DOHH2 (cell line): ENCODE measurements at regions not wholly inside any gene's neighbourhood (a gene's known extent, or its start where the extent isn't known, plus 50 kb on each side); places are given as distances from the start of the nearest gene placed in this dataset.

ENCODE experiments used
- H3F3A ChIP-seq: fragments of 200-600 bp; sonication (generic), shearing (Covaris generic); 2 replicates; pipeline ENCODE4 v1.6.0; 2016; ENCODE audit warnings: antibody characterized with exemption, mild to moderate bottlenecking; ENCODE audit not compliant: control insufficient read depth, insufficient read depth
- H3K27ac ChIP-seq: fragments of 200-600 bp; sonication (generic); 2 replicates; pipeline ENCODE4 v1.5.1; 2014; ENCODE audit warnings: low read depth, mild to moderate bottlenecking, low read length, moderate library complexity
- H3K27me3 ChIP-seq: fragments of 200-600 bp; sonication (generic); 2 replicates; pipeline ENCODE4 v1.6.1; 2014; ENCODE audit warnings: mild to moderate bottlenecking, low read length, mixed read lengths; ENCODE audit not compliant: control insufficient read depth
- H3K36me3 ChIP-seq: fragments of 200-600 bp; sonication (generic); 2 replicates; pipeline ENCODE4 v1.6.1; 2014; ENCODE audit warnings: mild to moderate bottlenecking, low read length, moderate library complexity, mixed read lengths; ENCODE audit not compliant: control insufficient read depth
- H3K4me1 ChIP-seq: fragments of 200-600 bp; sonication (generic); 2 replicates; pipeline ENCODE4 v1.6.1; 2014; ENCODE audit warnings: mild to moderate bottlenecking, low read length, mixed read lengths; ENCODE audit not compliant: control insufficient read depth
- H3K4me2 ChIP-seq: fragments of 200-600 bp; sonication (generic); 2 replicates; pipeline ENCODE4 v1.6.0; 2014; ENCODE audit warnings: mild to moderate bottlenecking, low read length, moderate library complexity
- H3K4me3 ChIP-seq: fragments of 200-600 bp; sonication (generic); 2 replicates; pipeline ENCODE4 v1.5.1; 2014; ENCODE audit warnings: mild to moderate bottlenecking, low read length, mixed read lengths
- H3K79me2 ChIP-seq: fragments of 200-600 bp; sonication (generic); 2 replicates; pipeline ENCODE4 v1.6.1; 2014; ENCODE audit warnings: mild to moderate bottlenecking, low read length, mixed read lengths; ENCODE audit not compliant: control insufficient read depth
- H3K9me2 ChIP-seq: fragments of 200-600 bp; sonication (generic); replicated peaks from 2 replicates; pipeline ENCODE4 v1.6.1; 2014; ENCODE audit warnings: mild to moderate bottlenecking, low read length, mixed read lengths; ENCODE audit not compliant: control insufficient read depth
- H3K9me3 ChIP-seq: fragments of 200-600 bp; sonication (generic); 2 replicates; pipeline ENCODE4 v1.6.1; 2014; ENCODE audit warnings: antibody characterized with exemption, low read length, mixed read lengths; ENCODE audit not compliant: control insufficient read depth, insufficient read depth
- H4K20me1 ChIP-seq: fragments of 200-600 bp; sonication (generic); 2 replicates; pipeline ENCODE4 v1.6.0; 2014; ENCODE audit warnings: low read depth, mild to moderate bottlenecking, antibody characterized with exemption, low read length, moderate library complexity; ENCODE audit not compliant: control insufficient read depth, insufficient read depth
- EZH2phosphoT487 ChIP-seq: fragments of 200-600 bp; sonication (generic); IDR thresholded peaks from 2 replicates; pipeline ENCODE4 v1.6.1; 2017; ENCODE audit warnings: borderline replicate concordance, mild to moderate bottlenecking, antibody characterized with exemption, low read length, moderate library complexity, mixed read lengths
- TF ChIP-seq, protein P1 (sequence below): fragments of 200-600 bp; sonication (generic); IDR thresholded peaks from one replicate; pipeline ENCODE4 v1.5.1; 2014; ENCODE audit warnings: antibody characterized with exemption, mild to moderate bottlenecking, low read depth, low read length; ENCODE audit not compliant: poor library complexity, severe bottlenecking

GRCh38 chr1:70863239-70863638 lies 184.4 kb downstream of the PTGER3 start:
- TF ChIP-seq EZH2phosphoT487 = no peak
- TF ChIP-seq, protein P1, sequence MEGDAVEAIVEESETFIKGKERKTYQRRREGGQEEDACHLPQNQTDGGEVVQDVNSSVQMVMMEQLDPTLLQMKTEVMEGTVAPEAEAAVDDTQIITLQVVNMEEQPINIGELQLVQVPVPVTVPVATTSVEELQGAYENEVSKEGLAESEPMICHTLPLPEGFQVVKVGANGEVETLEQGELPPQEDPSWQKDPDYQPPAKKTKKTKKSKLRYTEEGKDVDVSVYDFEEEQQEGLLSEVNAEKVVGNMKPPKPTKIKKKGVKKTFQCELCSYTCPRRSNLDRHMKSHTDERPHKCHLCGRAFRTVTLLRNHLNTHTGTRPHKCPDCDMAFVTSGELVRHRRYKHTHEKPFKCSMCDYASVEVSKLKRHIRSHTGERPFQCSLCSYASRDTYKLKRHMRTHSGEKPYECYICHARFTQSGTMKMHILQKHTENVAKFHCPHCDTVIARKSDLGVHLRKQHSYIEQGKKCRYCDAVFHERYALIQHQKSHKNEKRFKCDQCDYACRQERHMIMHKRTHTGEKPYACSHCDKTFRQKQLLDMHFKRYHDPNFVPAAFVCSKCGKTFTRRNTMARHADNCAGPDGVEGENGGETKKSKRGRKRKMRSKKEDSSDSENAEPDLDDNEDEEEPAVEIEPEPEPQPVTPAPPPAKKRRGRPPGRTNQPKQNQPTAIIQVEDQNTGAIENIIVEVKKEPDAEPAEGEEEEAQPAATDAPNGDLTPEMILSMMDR = no peak
- Histone ChIP-seq H3K27ac (no peak overlapping the region), H3K9me3 (no peaks in the 10 kb centered on the region), H3K79me2 (no peaks in the 10 kb centered on the region), H3K27me3 (no peaks in the 10 kb centered on the region), H3K9me2 (no peaks in the 10 kb centered on the region; the same call in 1 of the 2 replicates), H3K36me3 (no peaks in the 10 kb centered on the region), H3K4me1 (no peaks in the 10 kb centered on the region), H3K4me3 (no peak overlapping the region), H4K20me1 (no peaks in the 10 kb centered on the region), H3K4me2 (no peak overlapping the region), H3F3A (no peaks in the 10 kb centered on the region)

DNA sequence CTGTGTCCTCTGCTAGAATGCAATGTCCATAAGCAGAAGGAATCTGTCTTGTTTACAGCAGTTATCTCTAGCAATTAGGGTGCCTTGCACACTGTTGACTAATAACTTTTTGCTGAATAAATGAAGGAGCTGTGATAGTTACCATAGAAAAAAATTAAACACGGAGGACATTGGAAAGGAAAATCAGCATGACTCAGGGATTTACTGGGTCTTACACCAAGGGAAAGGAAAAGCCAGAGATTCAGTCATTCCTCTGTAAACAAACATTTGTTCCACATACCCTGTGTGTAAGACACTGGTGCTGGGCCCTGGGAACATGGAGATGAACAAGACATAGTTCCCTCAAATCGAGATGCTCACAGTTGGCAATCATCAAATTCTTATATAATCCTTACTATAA lies 183.3 kb downstream of the PTGER3 start:
- no peaks in the 10 kb centered on the region for H3K79me2 ChIP-seq
- TF ChIP-seq, protein P1 = no peak
- no peak for TF ChIP-seq EZH2phosphoT487
- no peaks in the 10 kb centered on the region for H4K20me1 ChIP-seq
- no peaks in the 10 kb centered on the region for H3K9me3 ChIP-seq
- H3K27me3 ChIP-seq = no peaks in the 10 kb centered on the region
- H3K4me3 ChIP-seq = no peak overlapping the region
- H3K9me2 ChIP-seq = no peaks in the 10 kb centered on the region; the same call in 1 of the 2 replicates
- no peak overlapping the region for H3K4me2 ChIP-seq
- H3K36me3 ChIP-seq = no peaks in the 10 kb centered on the region
- no peaks in the 10 kb centered on the region for H3K4me1 ChIP-seq
- no peaks in the 10 kb centered on the region for H3F3A ChIP-seq
- H3K27ac ChIP-seq = no peak overlapping the region

DNA sequence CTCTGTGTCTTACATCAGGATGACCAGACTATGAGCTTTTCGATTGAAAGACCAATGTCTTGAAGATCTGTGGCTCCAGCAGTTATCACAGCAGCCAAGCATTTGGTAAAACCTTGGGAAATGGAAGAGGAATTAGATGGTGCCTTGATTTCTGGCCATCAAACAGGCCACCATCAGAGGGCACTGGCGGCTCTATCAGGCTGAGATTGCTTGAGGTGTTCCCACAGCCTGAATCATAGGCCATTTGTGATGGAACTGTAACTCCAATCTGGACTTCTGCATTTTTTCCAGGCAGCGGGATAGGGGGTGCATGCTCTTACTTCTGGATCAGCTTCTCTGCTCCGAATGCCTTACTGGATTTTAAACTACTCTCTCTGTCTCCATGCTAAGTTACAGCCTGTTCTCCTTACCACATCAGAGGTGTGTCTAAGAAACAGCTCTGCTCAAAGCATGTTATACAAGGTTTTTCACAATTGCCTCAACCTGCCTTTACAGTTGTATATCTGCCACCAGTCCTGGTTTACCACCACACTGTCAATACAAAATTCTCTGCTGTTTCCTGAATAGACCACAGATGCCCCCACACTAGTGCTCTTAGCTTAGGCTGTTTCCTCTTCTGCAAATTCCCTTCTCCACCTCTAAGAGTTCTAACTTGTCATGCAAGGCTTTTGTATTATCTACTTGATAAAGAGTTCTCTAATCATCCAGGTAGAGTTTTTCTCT lies 180.9 kb downstream of the PTGER3 start:
- H3K9me3 ChIP-seq = no peaks in the 10 kb centered on the region
- no peaks in the 10 kb centered on the region for H4K20me1 ChIP-seq
- no peaks in the 10 kb centered on the region for H3K79me2 ChIP-seq
- no peak overlapping the region for H3K4me3 ChIP-seq
- H3K27me3 ChIP-seq = no peaks in the 10 kb centered on the region
- no peaks in the 10 kb centered on the region for H3K36me3 ChIP-seq
- no peaks in the 10 kb centered on the region for H3K4me1 ChIP-seq
- no peak overlapping the region for H3K27ac ChIP-seq
- no peaks in the 10 kb centered on the region for H3F3A ChIP-seq
- no peaks in the 10 kb centered on the region; the same call in 1 of the 2 replicates for H3K9me2 ChIP-seq
- TF ChIP-seq EZH2phosphoT487 = no peak
- TF ChIP-seq, protein P1 = no peak
- H3K4me2 ChIP-seq = no peak overlapping the region
